OCI-LY7 (cell line): ENCODE measurements at regions not wholly inside any gene's neighbourhood (a gene's known extent, or its start where the extent isn't known, plus 50 kb on each side); places are given as distances from the start of the nearest gene placed in this dataset.

Source experiments
- EZH2phosphoT487 ChIP-seq: fragments of 200-600 bp; sonication (generic); IDR thresholded peaks from 2 replicates; pipeline ENCODE4 v1.6.1; 2018; ENCODE audit warnings: low read depth, borderline replicate concordance, mild to moderate bottlenecking, mixed run types, antibody characterized with exemption, low read length, moderate library complexity, mixed read lengths
- TF ChIP-seq, protein P1 (sequence below): fragments of 200-600 bp; sonication (generic); conservative IDR thresholded peaks from 2 replicates; pipeline ENCODE4 v1.5.1; 2014; ENCODE audit warnings: mild to moderate bottlenecking, antibody characterized with exemption, low read length, moderate library complexity, mixed read lengths

DNA sequence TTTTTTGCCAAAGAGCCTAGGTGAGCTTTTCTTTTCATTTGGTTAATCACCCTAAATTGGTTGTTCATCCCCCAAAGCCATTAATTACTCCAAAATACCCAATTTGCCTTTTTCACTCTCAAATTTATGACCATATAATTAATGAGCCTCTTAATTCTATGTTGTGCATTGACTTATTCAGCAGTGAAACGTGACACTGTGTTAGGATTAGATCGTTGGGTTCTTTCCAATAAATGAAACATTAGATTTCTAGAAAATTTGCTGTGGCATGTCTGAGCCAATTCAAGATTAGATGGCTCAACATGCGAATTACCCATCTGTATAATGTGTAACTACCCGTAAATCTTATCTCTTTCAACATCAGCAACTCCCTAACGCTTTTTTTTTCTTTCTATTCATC is 273.4 kb downstream of the BMP4 start:
- TF ChIP-seq, protein P1, sequence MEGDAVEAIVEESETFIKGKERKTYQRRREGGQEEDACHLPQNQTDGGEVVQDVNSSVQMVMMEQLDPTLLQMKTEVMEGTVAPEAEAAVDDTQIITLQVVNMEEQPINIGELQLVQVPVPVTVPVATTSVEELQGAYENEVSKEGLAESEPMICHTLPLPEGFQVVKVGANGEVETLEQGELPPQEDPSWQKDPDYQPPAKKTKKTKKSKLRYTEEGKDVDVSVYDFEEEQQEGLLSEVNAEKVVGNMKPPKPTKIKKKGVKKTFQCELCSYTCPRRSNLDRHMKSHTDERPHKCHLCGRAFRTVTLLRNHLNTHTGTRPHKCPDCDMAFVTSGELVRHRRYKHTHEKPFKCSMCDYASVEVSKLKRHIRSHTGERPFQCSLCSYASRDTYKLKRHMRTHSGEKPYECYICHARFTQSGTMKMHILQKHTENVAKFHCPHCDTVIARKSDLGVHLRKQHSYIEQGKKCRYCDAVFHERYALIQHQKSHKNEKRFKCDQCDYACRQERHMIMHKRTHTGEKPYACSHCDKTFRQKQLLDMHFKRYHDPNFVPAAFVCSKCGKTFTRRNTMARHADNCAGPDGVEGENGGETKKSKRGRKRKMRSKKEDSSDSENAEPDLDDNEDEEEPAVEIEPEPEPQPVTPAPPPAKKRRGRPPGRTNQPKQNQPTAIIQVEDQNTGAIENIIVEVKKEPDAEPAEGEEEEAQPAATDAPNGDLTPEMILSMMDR, result no peak
- TF ChIP-seq EZH2phosphoT487, result no peak
